HepG2 (cell line): ENCODE measurements at regions not wholly inside any gene's neighbourhood (a gene's known extent, or its start where the extent isn't known, plus 50 kb on each side); places are given as distances from the start of the nearest gene placed in this dataset.
A peak's percentile ranks its signal among the peaks of the same experiment; 100 is the strongest.
"Not testable (repeated sequence)": the region's sequence is repeated elsewhere in the genome, so short reads cannot be mapped to it uniquely, and the experiment has no call there.

Source experiments
- ATAC-seq: fragments of 200-7000 bp; cut with Tn5 transposase; 3 replicates; pipeline ENCODE4 v1.9.1; 2020; ENCODE audit warnings: mild to moderate bottlenecking, moderate library complexity
- BruUV-seq: library from RNA; stranded (reverse); fragments of 400-500 nt; replicated peaks from 2 replicates; lab custom pipeline; 2021; lab: Mats Ljungman, UMichigan
- CTCF ChIA-PET: fragments of 300-600 bp; formaldehyde crosslinking; extraction: SDS; loops from one replicate; lab custom pipeline; 2021; ENCODE audit warnings: low total read pairs, inconsistent platforms, low intra/inter-chr PET ratio; lab: Yijun Ruan, JAX
- POLR2A ChIA-PET: fragments of 350-600 bp; sonication (Branson Sonifier 250); formaldehyde crosslinking; loops from one replicate; lab custom pipeline; 2020; ENCODE audit warnings: antibody characterized with exemption, inconsistent platforms; lab: Yijun Ruan, JAX
- DNase-seq: peaks from one replicate; pipeline ENCODE4 v3.0.0-alpha.2; 2015; ENCODE audit warnings: low spot score
- FAIRE-seq: peaks from 3 replicates; lab custom pipeline; 2011; peaks lifted over from hg19 to GRCh38; lab: Jason Lieb, UNC
- H2AFZ ChIP-seq: one replicate; pipeline ENCODE4 v1.6.1; 2011; ENCODE audit warnings: low read length, inconsistent platforms
- H3K27ac ChIP-seq: fragments of 300-600 bp; 3 replicates; pipeline ENCODE4 v1.8.0; 2011; ENCODE audit warnings: mixed run types, mild to moderate bottlenecking, mixed read lengths, low read length, inconsistent platforms; ENCODE audit not compliant: insufficient read depth; ENCODE audit errors: extremely low read length
- H3K27me3 ChIP-seq, 2 experiments: fragments of 200-600 bp in 1 of 2; 2 replicates in 1 of 2; 3 replicates in 1 of 2; pipeline versions ENCODE4 v1.6.0 to v1.8.0; 2011; ENCODE audit warnings: low read length in 2 of 2, mild to moderate bottlenecking in 2 of 2, moderate library complexity in 2 of 2, inconsistent platforms in 1 of 2; ENCODE audit not compliant: insufficient read depth in 2 of 2, control insufficient read depth in 1 of 2
- H3K36me3 ChIP-seq, 2 experiments: fragments of 200-600 bp in 1 of 2; replicated peaks in 1 of 2; 2 replicates in 1 of 2; 3 replicates in 1 of 2; pipeline versions ENCODE4 v1.5.1 to v1.8.0; 2011; ENCODE audit warnings: low read length in 2 of 2, inconsistent platforms in 1 of 2; ENCODE audit not compliant: insufficient read depth in 2 of 2, control insufficient read depth in 1 of 2
- H3K4me1 ChIP-seq: 2 replicates; pipeline ENCODE4 v1.5.1; 2012; ENCODE audit warnings: low read length, inconsistent platforms; ENCODE audit not compliant: insufficient read depth
- H3K4me2 ChIP-seq: 2 replicates; pipeline ENCODE4 v1.6.0; 2011; ENCODE audit warnings: low read depth, low read length, inconsistent platforms
- H3K4me3 ChIP-seq, 3 experiments: fragments of 200-600 bp in 1 of 3; sonication (generic), shearing (Covaris generic) in 1 of 3; replicated peaks in 1 of 3; 2 replicates each; pipeline ENCODE4 v1.5.1; 2011 to 2016; ENCODE audit warnings: low read length in 3 of 3, inconsistent platforms in 2 of 3, low read depth in 2 of 3, mild to moderate bottlenecking in 2 of 3, control low read depth in 1 of 3, mixed read lengths in 1 of 3; ENCODE audit not compliant: insufficient read depth in 1 of 3
- H3K79me2 ChIP-seq: one replicate; pipeline ENCODE4 v1.6.1; 2011; ENCODE audit warnings: low read length, inconsistent platforms; ENCODE audit not compliant: insufficient read depth
- H3K9ac ChIP-seq: 2 replicates; pipeline ENCODE4 v1.6.0; 2011; ENCODE audit warnings: mild to moderate bottlenecking, low read depth, low read length, inconsistent platforms; ENCODE audit not compliant: insufficient read depth
- H3K9me3 ChIP-seq: 2 replicates; pipeline ENCODE4 v1.5.1; 2012; ENCODE audit warnings: mild to moderate bottlenecking, low read length
- H4K20me1 ChIP-seq: 2 replicates; pipeline ENCODE4 v1.6.0; 2011; ENCODE audit warnings: inconsistent platforms, mild to moderate bottlenecking, low read length, moderate library complexity; ENCODE audit not compliant: insufficient read depth
- ARNT ChIP-seq: fragments of 450-650 bp; IDR thresholded peaks from 2 replicates; pipeline ENCODE4 v1.6.1; 2017
- MAFF ChIP-seq: IDR thresholded peaks from 2 replicates; pipeline ENCODE4 v1.6.1; 2011; ENCODE audit warnings: low read depth, low read length, improper control_type of control experiment
- MAFK ChIP-seq, 2 experiments: IDR thresholded peaks in 1 of 2; conservative IDR thresholded peaks in 1 of 2; 2 replicates each; pipeline ENCODE4 v1.6.1; 2011; ENCODE audit warnings: improper control_type of control experiment in 2 of 2, low read length in 2 of 2
- WGBS: methylation state at CpG from one replicate; pipeline ENCODE4 v1.1.6; 2017; ENCODE audit warnings: low lambda C conversion rate; 5-methylcytosine and 5-hydroxymethylcytosine counted together
- in situ Hi-C: cut with HindIII; loops from 2 replicates; pipeline ENCODE4 v1.10.0; 2017; ENCODE audit warnings: low pct_unique_long_range_greater_than_20kb; ENCODE audit not compliant: extremely low pct_ligation_motif_present
- intact Hi-C: fragments of 100-400 bp; cut with micrococcal nuclease; formaldehyde crosslinking; loops from one replicate; pipeline ENCODE4 v1.10.0; 2022; ENCODE audit not compliant: unreplicated experiment

DNA sequence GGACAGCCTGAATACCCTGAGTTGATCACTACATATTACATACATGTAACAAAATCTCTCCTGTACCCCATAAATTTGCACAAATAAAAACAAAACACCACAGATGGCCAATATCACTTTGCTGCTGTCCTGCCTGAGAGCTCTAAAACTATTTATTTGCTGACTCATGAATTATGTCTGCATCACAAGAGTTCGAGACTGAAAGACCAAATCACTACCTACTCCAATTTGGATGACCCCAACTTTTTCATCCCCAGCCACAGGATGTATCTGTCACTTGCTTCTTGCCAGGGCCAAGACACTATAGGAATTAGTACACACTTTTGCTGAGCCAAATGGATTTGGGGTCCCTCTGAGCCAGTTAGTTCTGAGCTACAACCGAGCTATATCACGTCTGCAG lies 409.7 kb upstream of the NFE2L3 start:
- H3K9me3 ChIP-seq, result no peaks in the 10 kb centered on the region
- intact Hi-C loops, result no loop called here
- no peaks in the 10 kb centered on the region; a peak in 1 of 5 replicates for H3K27me3 ChIP-seq
- ChIA-PET POLR2A (no interaction called here), CTCF (no interaction called here)
- H3K4me1 ChIP-seq, result no peaks in the 10 kb centered on the region
- ATAC-seq, result no peak
- H4K20me1 ChIP-seq, result no peaks in the 10 kb centered on the region
- H3K79me2 ChIP-seq, result no peaks in the 10 kb centered on the region
- DNase-seq, result no peak
- WGBS, result 0% methylated on average over 2 of the region's 3 CpGs
- BruUV-seq, result no TSS peak
- TF ChIP-seq MAFF (peak; percentile 98), MAFK (conservative IDR thresholded peaks at IDR 0.05 in 1 of 2, IDR thresholded peaks at IDR 0.05 in 1 of 2; ENCODE audit: low read length in 2 of 2) (peak; percentile 96 to 99), ARNT (no peak)
- TF ChIP-seq, all 625 proteins: peak for 2
- no peak overlapping the region for H3K27ac ChIP-seq
- no peaks in the 10 kb centered on the region for H3K36me3 ChIP-seq
- H3K9ac ChIP-seq, result no peak overlapping the region
- no peak overlapping the region for H3K4me3 ChIP-seq
- FAIRE-seq, result no peak
- H2AFZ ChIP-seq, result no peak overlapping the region
- no peak overlapping the region for H3K4me2 ChIP-seq
- in situ Hi-C loops, result no loop called here

DNA sequence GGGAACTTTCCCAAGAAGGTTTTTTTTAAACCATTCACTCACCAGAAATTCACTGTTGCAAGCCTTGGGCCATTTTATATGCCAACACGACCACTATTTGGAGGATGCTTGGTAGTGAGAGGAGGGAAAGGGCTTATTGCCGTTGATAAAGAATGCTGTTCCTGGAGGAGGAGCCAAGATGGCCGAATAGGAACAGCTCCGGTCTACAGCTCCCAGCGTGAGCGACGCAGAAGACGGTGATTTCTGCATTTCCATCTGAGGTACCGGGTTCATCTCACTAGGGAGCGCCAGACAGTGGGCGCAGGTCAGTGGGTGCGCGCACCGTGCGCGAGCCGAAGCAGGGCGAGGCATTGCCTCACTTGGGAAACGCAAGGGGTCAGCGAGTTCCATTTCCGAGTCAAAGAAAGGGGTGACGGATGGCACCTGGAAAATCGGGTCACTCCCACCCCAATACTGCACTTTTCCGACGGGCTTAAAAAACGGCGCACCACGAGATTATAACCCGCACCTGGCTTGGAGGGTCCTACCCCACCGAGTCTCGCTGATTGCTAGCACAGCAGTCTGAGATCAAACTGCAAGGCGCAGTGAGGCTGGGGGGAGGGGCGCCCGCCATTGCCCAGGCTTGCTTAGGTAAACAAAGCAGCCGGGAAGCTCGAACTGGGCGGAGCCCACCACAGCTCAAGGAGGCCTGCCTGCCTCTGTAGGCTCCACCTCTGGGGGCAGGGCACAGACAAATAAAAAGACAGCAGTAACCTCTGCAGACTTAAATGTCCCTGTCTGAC lies 408.1 kb upstream of the NFE2L3 start:
- FAIRE-seq, H3K36me3 ChIP-seq, H4K20me1 ChIP-seq, H3K4me2 ChIP-seq, H3K79me2 ChIP-seq, ATAC-seq, in situ Hi-C loops, H3K27ac ChIP-seq, H2AFZ ChIP-seq, H3K4me3 ChIP-seq, H3K4me1 ChIP-seq, intact Hi-C loops, BruUV-seq, H3K27me3 ChIP-seq, POLR2A ChIA-PET, DNase-seq, H3K9ac ChIP-seq, H3K9me3 ChIP-seq, CTCF ChIA-PET: not testable (repeated sequence)
- WGBS, result 89% methylated on average over 28 of the region's 37 CpGs
